ENCODE measurements at regions not wholly inside any gene's neighbourhood (a gene's known extent, or its start where the extent isn't known, plus 50 kb on each side); places are given as distances from the start of the nearest gene placed in this dataset.

DNA sequence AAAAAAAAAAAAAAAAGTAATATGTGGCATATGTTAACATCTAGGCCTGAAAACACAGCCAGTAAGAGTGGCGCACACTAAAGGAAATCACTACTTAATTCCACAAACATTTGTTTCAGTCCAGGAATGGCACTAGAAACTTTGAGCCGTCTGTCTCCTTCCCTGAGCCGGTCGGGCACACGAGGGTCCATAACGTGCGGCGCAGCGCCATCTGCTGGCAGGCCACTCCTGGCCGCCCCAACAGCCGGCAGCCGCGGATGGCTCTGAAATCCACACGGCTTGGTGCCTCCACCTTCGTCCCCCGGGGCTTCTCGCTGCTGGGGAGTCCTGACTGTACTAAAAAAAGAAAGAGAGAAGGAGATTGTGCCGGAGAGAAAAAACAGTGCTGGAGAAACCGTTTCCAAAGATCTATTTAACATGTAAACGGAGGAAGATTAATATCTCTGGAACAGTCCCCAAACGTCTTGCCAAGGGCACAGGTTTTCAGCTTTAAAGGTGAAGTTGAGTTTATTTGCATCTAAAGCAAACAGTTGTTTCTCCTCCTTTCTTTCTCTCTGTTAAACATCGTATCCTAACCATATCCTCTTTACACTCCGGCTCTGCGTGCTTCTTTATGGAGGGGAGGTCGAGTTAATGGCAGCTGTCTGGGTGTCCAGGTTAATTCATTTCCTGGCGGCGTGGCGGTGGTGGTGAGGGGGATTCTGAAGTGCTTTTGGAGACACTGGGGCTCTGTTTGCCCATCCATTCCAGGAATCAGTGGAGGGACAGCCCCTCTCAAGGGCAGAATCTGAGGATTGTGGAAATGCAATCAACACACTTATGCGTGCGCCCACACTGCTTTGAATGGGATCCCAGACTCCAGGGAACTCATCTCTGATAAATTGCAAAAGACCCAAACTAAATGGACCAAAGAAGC lies 611.3 kb upstream of the SALL1 start:
- peak; percentile 30 to 58 (median 50) for DNase-seq
- Histone ChIP-seq H3K9me3 (ENCODE audit: control extremely low read depth in 1 of 5, control insufficient read depth in 4 of 5, insufficient read depth in 2 of 5, low read depth in 1 of 5, low read length in 4 of 5) (no peaks in the 10 kb centered on the region), H3K4me3 (ENCODE audit: control insufficient read depth in 1 of 7, extremely low read depth in 1 of 7, insufficient read depth in 4 of 7, low read depth in 2 of 7, low read length in 6 of 7) (no peak overlapping the region), H3K36me3 (ENCODE audit: control insufficient read depth in 4 of 4, insufficient read depth in 4 of 4, low read length in 3 of 4) (no peaks in the 10 kb centered on the region), H3K27me3 (replicated peaks in 2 of 5; ENCODE audit: control insufficient read depth in 4 of 5, insufficient read depth in 5 of 5, low read length in 4 of 5) (peaks cover 0 to 30% (median 13%) of the 10 kb centered on the region in 5 experiments), H3K4me1 (ENCODE audit: control extremely low read depth in 1 of 4, control insufficient read depth in 4 of 4, insufficient read depth in 4 of 4, low read length in 3 of 4) (no peaks in the 10 kb centered on the region), H3K27ac (ENCODE audit: insufficient read depth in 1 of 2, low read depth in 1 of 2, low read length in 2 of 2, poor library complexity in 1 of 2, severe bottlenecking in 2 of 2) (no peak overlapping the region)
- ChIA-PET CTCF (no interaction called here), POLR2A (interaction anchor here (0.6 kb wide), 1 partner anchor 598 kb away, joined by 3 read pairs; no protein-coding TSS in a partner anchor)
- 12% methylated on average over 17 of the region's 30 CpGs for WGBS (ENCODE audit: insufficient coverage)

- CTCF ChIA-PET: interaction anchor here (1.2 to 1.3 kb wide), 2 partner anchors 9 kb away, joined by 3 to 4 read pairs; no protein-coding TSS in a partner anchor
These were observed 609.9 kb upstream of the SALL1 start for GRCh38 chr16:51761001-51761400.

DNA sequence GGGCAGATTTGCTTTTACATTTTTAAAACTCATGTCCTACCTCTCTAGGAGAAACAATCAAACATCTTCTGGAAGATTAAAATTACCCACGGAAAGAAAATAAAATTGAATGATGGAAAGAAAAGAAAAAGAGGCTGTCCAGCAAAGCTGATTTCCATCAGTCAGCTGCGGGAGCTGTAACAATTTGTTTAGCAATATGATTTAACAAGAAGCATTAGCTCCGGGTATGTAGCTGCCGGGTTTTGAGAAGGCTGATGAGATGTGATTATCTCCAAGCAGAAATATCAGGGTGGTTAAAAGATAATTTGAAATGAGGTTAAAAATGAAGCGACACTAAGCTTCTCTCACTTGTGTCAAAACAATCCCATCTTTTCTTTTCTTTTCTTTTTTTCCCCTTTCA lies 608.9 kb upstream of the SALL1 start:
- DNase-seq: no peak
- CTCF ChIA-PET: interaction anchor here (1.3 kb wide), 1 partner anchor 10 kb away, joined by 3 read pairs; no protein-coding TSS in a partner anchor
- Histone ChIP-seq H3K4me3 (ENCODE audit: control insufficient read depth in 1 of 7, extremely low read depth in 1 of 7, insufficient read depth in 4 of 7, low read depth in 2 of 7, low read length in 6 of 7) (no peak overlapping the region), H3K36me3 (ENCODE audit: control insufficient read depth in 4 of 4, insufficient read depth in 4 of 4, low read length in 3 of 4) (no peaks in the 10 kb centered on the region), H3K9me3 (ENCODE audit: control extremely low read depth in 1 of 5, control insufficient read depth in 4 of 5, insufficient read depth in 2 of 5, low read depth in 1 of 5, low read length in 4 of 5) (no peaks in the 10 kb centered on the region), H3K27me3 (replicated peaks in 2 of 5; ENCODE audit: control insufficient read depth in 4 of 5, insufficient read depth in 5 of 5, low read length in 4 of 5) (peaks cover 0 to 44% (median 23%) of the 10 kb centered on the region in 5 experiments), H3K27ac (ENCODE audit: insufficient read depth in 1 of 2, low read depth in 1 of 2, low read length in 2 of 2, poor library complexity in 1 of 2, severe bottlenecking in 2 of 2) (no peak overlapping the region), H3K4me1 (ENCODE audit: control extremely low read depth in 1 of 4, control insufficient read depth in 4 of 4, insufficient read depth in 4 of 4, low read length in 3 of 4) (no peaks in the 10 kb centered on the region)
- POLR2A ChIA-PET: no interaction called here
- 89% methylated on average over 3 of the region's 5 CpGs for WGBS (ENCODE audit: insufficient coverage)

More at GRCh38 chr16:51761001-51761400, 609.9 kb upstream of the SALL1 start:
- DNase-seq: no peak
- H3K4me1 ChIP-seq (ENCODE audit: control extremely low read depth in 1 of 4, control insufficient read depth in 4 of 4, insufficient read depth in 4 of 4, low read length in 3 of 4): no peaks in the 10 kb centered on the region
- WGBS (ENCODE audit: insufficient coverage): 72% methylated on average over 7 of the region's 9 CpGs
- peaks cover 0 to 36% (median 18%) of the 10 kb centered on the region in 5 experiments for H3K27me3 ChIP-seq (replicated peaks in 2 of 5; ENCODE audit: control insufficient read depth in 4 of 5, insufficient read depth in 5 of 5, low read length in 4 of 5)
- H3K4me3 ChIP-seq (ENCODE audit: control insufficient read depth in 1 of 7, extremely low read depth in 1 of 7, insufficient read depth in 4 of 7, low read depth in 2 of 7, low read length in 6 of 7): no peak overlapping the region
- no peaks in the 10 kb centered on the region for H3K9me3 ChIP-seq (ENCODE audit: control extremely low read depth in 1 of 5, control insufficient read depth in 4 of 5, insufficient read depth in 2 of 5, low read depth in 1 of 5, low read length in 4 of 5)
- POLR2A ChIA-PET: no interaction called here
- H3K36me3 ChIP-seq (ENCODE audit: control insufficient read depth in 4 of 4, insufficient read depth in 4 of 4, low read length in 3 of 4): no peaks in the 10 kb centered on the region
- H3K27ac ChIP-seq (ENCODE audit: insufficient read depth in 1 of 2, low read depth in 1 of 2, low read length in 2 of 2, poor library complexity in 1 of 2, severe bottlenecking in 2 of 2): no peak overlapping the region

- POLR2A ChIA-PET: no interaction called here
- Histone ChIP-seq H3K27me3 (replicated peaks in 2 of 5; ENCODE audit: control insufficient read depth in 4 of 5, insufficient read depth in 5 of 5, low read length in 4 of 5) (peaks cover 0 to 49% (median 25%) of the 10 kb centered on the region in 5 experiments), H3K4me1 (ENCODE audit: control extremely low read depth in 1 of 4, control insufficient read depth in 4 of 4, insufficient read depth in 4 of 4, low read length in 3 of 4) (no peaks in the 10 kb centered on the region), H3K27ac (ENCODE audit: insufficient read depth in 1 of 2, low read depth in 1 of 2, low read length in 2 of 2, poor library complexity in 1 of 2, severe bottlenecking in 2 of 2) (no peak overlapping the region), H3K9me3 (ENCODE audit: control extremely low read depth in 1 of 5, control insufficient read depth in 4 of 5, insufficient read depth in 2 of 5, low read depth in 1 of 5, low read length in 4 of 5) (no peaks in the 10 kb centered on the region), H3K36me3 (ENCODE audit: control insufficient read depth in 4 of 4, insufficient read depth in 4 of 4, low read length in 3 of 4) (no peaks in the 10 kb centered on the region), H3K4me3 (ENCODE audit: control insufficient read depth in 1 of 7, extremely low read depth in 1 of 7, insufficient read depth in 4 of 7, low read depth in 2 of 7, low read length in 6 of 7) (no peak overlapping the region)
- WGBS (ENCODE audit: insufficient coverage): 28% methylated on average over 4 of the region's 4 CpGs
- DNase-seq: no peak
- CTCF ChIA-PET: no interaction called here
These were observed 608.3 kb upstream of the SALL1 start for GRCh38 chr16:51759329-51759728.

DNA sequence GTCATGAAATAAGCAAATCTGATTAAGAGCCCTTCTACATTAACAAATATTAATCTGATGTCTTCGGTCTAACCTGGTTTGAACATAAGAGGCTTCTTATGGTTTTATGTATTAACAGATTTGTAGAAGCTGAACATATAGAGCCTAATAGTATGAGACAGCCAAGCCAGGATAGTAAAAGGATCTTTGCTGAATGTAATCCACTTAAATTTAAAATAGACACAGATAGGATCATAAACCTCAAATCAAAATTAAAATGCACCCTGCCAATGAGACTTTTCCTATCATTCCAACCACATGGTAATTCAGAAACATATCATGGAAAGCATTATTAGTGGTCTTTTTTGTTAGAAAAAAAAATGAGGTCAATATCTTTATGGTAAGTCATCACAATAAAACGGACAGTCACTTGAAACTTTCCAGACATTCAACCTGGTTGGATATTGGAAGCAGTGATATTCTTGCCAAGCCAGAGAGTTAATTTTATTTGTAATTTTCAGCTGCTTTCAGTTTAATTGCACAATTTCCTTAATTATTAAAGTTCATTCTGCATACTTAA lies 606.9 kb upstream of the SALL1 start:
- no peak overlapping the region for H3K27ac ChIP-seq (ENCODE audit: insufficient read depth in 1 of 2, low read depth in 1 of 2, low read length in 2 of 2, poor library complexity in 1 of 2, severe bottlenecking in 2 of 2)
- ChIA-PET CTCF (no interaction called here), POLR2A (no interaction called here)
- no peak overlapping the region for H3K4me3 ChIP-seq (ENCODE audit: control insufficient read depth in 1 of 7, extremely low read depth in 1 of 7, insufficient read depth in 4 of 7, low read depth in 2 of 7, low read length in 6 of 7)
- H3K27me3 ChIP-seq (replicated peaks in 2 of 5; ENCODE audit: control insufficient read depth in 4 of 5, insufficient read depth in 5 of 5, low read length in 4 of 5): peaks cover 0 to 44% (median 24%) of the 10 kb centered on the region in 5 experiments
- no peaks in the 10 kb centered on the region for H3K9me3 ChIP-seq (ENCODE audit: control extremely low read depth in 1 of 5, control insufficient read depth in 4 of 5, insufficient read depth in 2 of 5, low read depth in 1 of 5, low read length in 4 of 5)
- no peaks in the 10 kb centered on the region for H3K36me3 ChIP-seq (ENCODE audit: control insufficient read depth in 4 of 4, insufficient read depth in 4 of 4, low read length in 3 of 4)
- no peak for DNase-seq
- no peaks in the 10 kb centered on the region for H3K4me1 ChIP-seq (ENCODE audit: control extremely low read depth in 1 of 4, control insufficient read depth in 4 of 4, insufficient read depth in 4 of 4, low read length in 3 of 4)
- no CpG with 5 or more reads among the region's 2 CpGs for WGBS (ENCODE audit: insufficient coverage)

GRCh38 chr16:51757505-51757904 lies 606.4 kb upstream of the SALL1 start:
- WGBS (ENCODE audit: insufficient coverage): no CpG with 5 or more reads among the region's 6 CpGs

DNA sequence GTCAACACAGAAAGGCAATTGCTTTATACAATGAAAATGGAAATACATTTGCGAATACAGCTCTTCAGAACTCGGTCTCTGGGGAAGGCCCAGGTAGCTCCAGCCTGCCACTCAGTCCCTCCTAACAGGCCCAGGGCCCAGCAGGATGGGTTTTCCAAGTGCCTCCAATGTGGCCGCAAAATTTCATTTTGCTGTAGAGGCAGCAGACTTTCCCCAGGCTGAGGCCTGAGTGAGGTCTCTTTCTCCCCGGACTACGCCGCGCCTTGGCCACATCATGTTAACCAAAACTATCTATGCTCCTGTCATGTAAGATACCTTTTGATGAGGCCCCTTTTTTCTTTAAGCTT lies 606.0 kb upstream of the SALL1 start:
- H3K4me3 ChIP-seq (ENCODE audit: control insufficient read depth in 1 of 7, extremely low read depth in 1 of 7, insufficient read depth in 4 of 7, low read depth in 2 of 7, low read length in 6 of 7): no peak overlapping the region
- H3K9me3 ChIP-seq (ENCODE audit: control extremely low read depth in 1 of 5, control insufficient read depth in 4 of 5, insufficient read depth in 2 of 5, low read depth in 1 of 5, low read length in 4 of 5): no peaks in the 10 kb centered on the region
- H3K27me3 ChIP-seq (replicated peaks in 2 of 5; ENCODE audit: control insufficient read depth in 4 of 5, insufficient read depth in 5 of 5, low read length in 4 of 5): peaks cover 0 to 39% (median 21%) of the 10 kb centered on the region in 5 experiments
- DNase-seq: no peak
- H3K36me3 ChIP-seq (ENCODE audit: control insufficient read depth in 4 of 4, insufficient read depth in 4 of 4, low read length in 3 of 4): no peaks in the 10 kb centered on the region
- 86% methylated on average over 3 of the region's 7 CpGs for WGBS (ENCODE audit: insufficient coverage)
- H3K4me1 ChIP-seq (ENCODE audit: control extremely low read depth in 1 of 4, control insufficient read depth in 4 of 4, insufficient read depth in 4 of 4, low read length in 3 of 4): no peaks in the 10 kb centered on the region
- no peak overlapping the region for H3K27ac ChIP-seq (ENCODE audit: insufficient read depth in 1 of 2, low read depth in 1 of 2, low read length in 2 of 2, poor library complexity in 1 of 2, severe bottlenecking in 2 of 2)
- POLR2A ChIA-PET: no interaction called here
- CTCF ChIA-PET: interaction anchor here (1.1 kb wide), 1 partner anchor 9 kb away, joined by 3 read pairs; no protein-coding TSS in a partner anchor

More at GRCh38 chr16:51757505-51757904, 606.4 kb upstream of the SALL1 start:
- no peaks in the 10 kb centered on the region for H3K4me1 ChIP-seq (ENCODE audit: control extremely low read depth in 1 of 4, control insufficient read depth in 4 of 4, insufficient read depth in 4 of 4, low read length in 3 of 4)
- ChIA-PET CTCF (interaction anchor here (1.1 kb wide), 1 partner anchor 9 kb away, joined by 3 read pairs; no protein-coding TSS in a partner anchor), POLR2A (no interaction called here)
- H3K4me3 ChIP-seq (ENCODE audit: control insufficient read depth in 1 of 7, extremely low read depth in 1 of 7, insufficient read depth in 4 of 7, low read depth in 2 of 7, low read length in 6 of 7): no peak overlapping the region
- no peak for DNase-seq
- H3K9me3 ChIP-seq (ENCODE audit: control extremely low read depth in 1 of 5, control insufficient read depth in 4 of 5, insufficient read depth in 2 of 5, low read depth in 1 of 5, low read length in 4 of 5): no peaks in the 10 kb centered on the region
- peaks cover 0 to 40% (median 21%) of the 10 kb centered on the region in 5 experiments for H3K27me3 ChIP-seq (replicated peaks in 2 of 5; ENCODE audit: control insufficient read depth in 4 of 5, insufficient read depth in 5 of 5, low read length in 4 of 5)
- H3K27ac ChIP-seq (ENCODE audit: insufficient read depth in 1 of 2, low read depth in 1 of 2, low read length in 2 of 2, poor library complexity in 1 of 2, severe bottlenecking in 2 of 2): no peak overlapping the region
- H3K36me3 ChIP-seq (ENCODE audit: control insufficient read depth in 4 of 4, insufficient read depth in 4 of 4, low read length in 3 of 4): no peaks in the 10 kb centered on the region

Data from common myeloid progenitor, CD34-positive (primary cell).